ENCODE measurements at regions not wholly inside any gene's neighbourhood (a gene's known extent, or its start where the extent isn't known, plus 50 kb on each side); places are given as distances from the start of the nearest gene placed in this dataset.

DNA sequence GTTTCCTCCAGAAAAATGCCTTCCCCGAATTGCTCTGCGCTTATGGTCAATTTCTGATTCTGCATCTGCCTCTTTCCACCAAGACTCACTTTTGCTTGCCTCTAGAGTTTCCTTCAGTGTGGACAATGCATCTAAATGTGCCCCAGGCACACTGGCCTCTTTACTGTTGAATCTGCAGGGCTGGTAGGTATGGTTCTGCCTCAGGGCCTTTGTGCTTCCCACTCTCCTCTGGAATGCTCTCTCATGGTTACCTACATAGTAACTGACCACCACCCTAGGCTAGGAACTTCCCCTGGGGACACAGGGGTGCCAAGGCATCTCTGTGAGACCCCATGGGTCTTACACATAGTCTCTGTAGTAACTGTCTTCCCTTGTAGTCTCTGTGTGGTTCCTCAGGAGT, 1258.6 kb downstream of the CDH12 start:
- TF ChIP-seq, protein P1, sequence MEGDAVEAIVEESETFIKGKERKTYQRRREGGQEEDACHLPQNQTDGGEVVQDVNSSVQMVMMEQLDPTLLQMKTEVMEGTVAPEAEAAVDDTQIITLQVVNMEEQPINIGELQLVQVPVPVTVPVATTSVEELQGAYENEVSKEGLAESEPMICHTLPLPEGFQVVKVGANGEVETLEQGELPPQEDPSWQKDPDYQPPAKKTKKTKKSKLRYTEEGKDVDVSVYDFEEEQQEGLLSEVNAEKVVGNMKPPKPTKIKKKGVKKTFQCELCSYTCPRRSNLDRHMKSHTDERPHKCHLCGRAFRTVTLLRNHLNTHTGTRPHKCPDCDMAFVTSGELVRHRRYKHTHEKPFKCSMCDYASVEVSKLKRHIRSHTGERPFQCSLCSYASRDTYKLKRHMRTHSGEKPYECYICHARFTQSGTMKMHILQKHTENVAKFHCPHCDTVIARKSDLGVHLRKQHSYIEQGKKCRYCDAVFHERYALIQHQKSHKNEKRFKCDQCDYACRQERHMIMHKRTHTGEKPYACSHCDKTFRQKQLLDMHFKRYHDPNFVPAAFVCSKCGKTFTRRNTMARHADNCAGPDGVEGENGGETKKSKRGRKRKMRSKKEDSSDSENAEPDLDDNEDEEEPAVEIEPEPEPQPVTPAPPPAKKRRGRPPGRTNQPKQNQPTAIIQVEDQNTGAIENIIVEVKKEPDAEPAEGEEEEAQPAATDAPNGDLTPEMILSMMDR (IDR thresholded peaks at IDR 0.05; ENCODE audit: insufficient read depth, low read depth, low read length), result no peak
- TF ChIP-seq EZH2 (IDR thresholded peaks at IDR 0.05; ENCODE audit: insufficient read depth, low read length), result no peak
